Ectodermal cell (in vitro differentiated cells): ENCODE measurements at regions not wholly inside any gene's neighbourhood (a gene's known extent, or its start where the extent isn't known, plus 50 kb on each side); places are given as distances from the start of the nearest gene placed in this dataset.
"Not testable (repeated sequence)": the region's sequence is repeated elsewhere in the genome, so short reads cannot be mapped to it uniquely, and the experiment has no call there.

Experiments
- H3K27ac ChIP-seq: 2 replicates; pipeline ENCODE4 v1.7.0; 2013; ENCODE audit warnings: mild to moderate bottlenecking, low read depth, low read length; ENCODE audit not compliant: insufficient read depth, poor library complexity, severe bottlenecking
- H3K27me3 ChIP-seq: 2 replicates; pipeline ENCODE4 v1.7.0; 2013; ENCODE audit warnings: mild to moderate bottlenecking, low read length; ENCODE audit not compliant: insufficient read depth, control insufficient read depth, poor library complexity, severe bottlenecking
- H3K36me3 ChIP-seq: one replicate; pipeline ENCODE4 v1.7.0; 2013; ENCODE audit warnings: low read length; ENCODE audit not compliant: control insufficient read depth, insufficient read depth
- H3K4me1 ChIP-seq: one replicate; pipeline ENCODE4 v1.7.0; 2013; ENCODE audit warnings: low read length; ENCODE audit not compliant: control insufficient read depth, insufficient read depth
- H3K4me3 ChIP-seq: 2 replicates; pipeline ENCODE4 v1.7.0; 2013; ENCODE audit warnings: low read depth, low read length, control low read depth; ENCODE audit not compliant: insufficient read depth
- H3K9me3 ChIP-seq: 2 replicates; pipeline ENCODE4 v1.7.0; 2013; ENCODE audit warnings: mild to moderate bottlenecking, low read length, moderate library complexity; ENCODE audit not compliant: control insufficient read depth
- WGBS, 2 experiments: methylation state at CpG; one replicate each; pipeline ENCODE4 v1.1.7; 2013; ENCODE audit warnings: missing lambda C conversion rate in 2 of 2; 5-methylcytosine and 5-hydroxymethylcytosine counted together

DNA sequence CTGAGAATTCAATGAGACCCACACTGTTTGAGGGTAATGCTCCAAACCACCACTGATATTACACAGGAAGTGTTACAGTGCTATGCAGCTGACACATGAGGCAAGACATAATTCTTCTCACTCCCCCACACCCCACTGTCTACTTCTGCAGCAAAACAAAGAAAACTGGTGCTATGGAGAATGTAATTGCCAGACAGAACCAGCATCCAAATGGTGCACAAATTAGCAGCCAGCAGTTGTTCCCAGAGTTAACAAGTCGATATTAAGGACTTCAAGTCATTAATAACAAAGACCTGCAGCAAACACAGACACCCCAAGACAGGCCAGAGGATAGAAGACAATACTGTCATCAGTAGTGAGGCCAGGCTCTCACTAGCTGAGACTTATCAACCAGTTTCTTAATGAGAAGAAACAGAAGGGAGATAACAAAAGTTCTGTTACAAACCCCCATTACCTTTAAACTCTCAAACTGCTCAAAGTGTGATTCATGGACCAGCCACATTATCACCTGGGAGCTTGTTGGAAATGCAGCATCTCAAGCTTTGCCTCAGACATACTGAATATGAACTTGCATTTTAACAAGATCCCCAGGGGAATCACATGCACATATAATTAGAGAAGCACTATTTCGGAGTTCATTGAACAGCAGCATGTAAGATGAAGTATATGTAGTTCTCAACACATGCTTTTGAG lies 58.7 kb upstream of the FNDC3B start:
- WGBS, 2 experiments: 79 to 95% methylated on average over 1 to 2 of the region's 2 CpGs
- Histone ChIP-seq H3K4me3 (no peak overlapping the region), H3K27ac (no peak overlapping the region), H3K27me3 (no peaks in the 10 kb centered on the region), H3K9me3 (no peaks in the 10 kb centered on the region), H3K4me1 (no peaks in the 10 kb centered on the region), H3K36me3 (no peaks in the 10 kb centered on the region)

DNA sequence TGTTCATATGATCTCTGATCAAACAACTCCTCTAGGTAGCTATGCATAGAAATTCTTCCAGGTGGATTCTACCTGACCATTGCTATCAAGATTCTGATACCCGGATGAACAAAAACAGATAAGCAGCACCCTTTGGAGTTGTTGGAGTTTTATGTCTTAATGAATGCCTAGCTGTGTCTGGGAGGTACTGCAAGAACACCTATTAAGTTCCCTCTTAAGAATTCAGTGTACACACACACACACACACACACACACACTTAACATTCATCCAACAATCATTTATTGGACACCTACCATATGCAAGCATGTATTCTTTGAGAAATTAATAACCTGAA lies 58.1 kb upstream of the FNDC3B start:
- 86 to 100% methylated on average over 1 of the region's 1 CpG for WGBS, 2 experiments
- Histone ChIP-seq H3K4me3 (no peak overlapping the region), H3K27me3 (no peaks in the 10 kb centered on the region), H3K4me1 (no peaks in the 10 kb centered on the region), H3K36me3 (no peaks in the 10 kb centered on the region), H3K9me3 (no peaks in the 10 kb centered on the region), H3K27ac (no peak overlapping the region)

DNA sequence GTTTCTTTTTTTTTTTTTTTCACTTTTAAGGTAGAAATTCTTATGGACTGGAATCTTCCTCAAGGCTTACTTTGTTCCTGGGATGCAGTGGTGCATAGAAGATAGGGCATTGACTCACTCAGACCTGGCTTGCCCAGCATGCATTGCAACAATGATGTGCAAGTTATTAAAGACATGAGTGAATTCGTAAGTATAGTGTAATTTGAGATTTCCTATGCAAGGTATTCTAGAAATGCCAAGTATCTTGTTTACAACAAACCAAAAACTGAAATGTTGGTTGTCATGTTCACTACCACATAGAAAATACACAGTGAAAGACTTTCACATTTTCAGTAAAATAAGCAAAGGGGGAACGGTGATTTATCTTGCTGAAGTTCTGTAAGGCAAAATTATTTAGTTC lies 56.5 kb upstream of the FNDC3B start:
- H3K27ac ChIP-seq: no peak overlapping the region
- H3K36me3 ChIP-seq: no peaks in the 10 kb centered on the region
- no peaks in the 10 kb centered on the region for H3K4me1 ChIP-seq
- no peaks in the 10 kb centered on the region for H3K9me3 ChIP-seq
- H3K27me3 ChIP-seq: no peaks in the 10 kb centered on the region
- H3K4me3 ChIP-seq: no peak overlapping the region
- WGBS, 2 experiments: 89 to 90% methylated on average over 2 of the region's 2 CpGs

DNA sequence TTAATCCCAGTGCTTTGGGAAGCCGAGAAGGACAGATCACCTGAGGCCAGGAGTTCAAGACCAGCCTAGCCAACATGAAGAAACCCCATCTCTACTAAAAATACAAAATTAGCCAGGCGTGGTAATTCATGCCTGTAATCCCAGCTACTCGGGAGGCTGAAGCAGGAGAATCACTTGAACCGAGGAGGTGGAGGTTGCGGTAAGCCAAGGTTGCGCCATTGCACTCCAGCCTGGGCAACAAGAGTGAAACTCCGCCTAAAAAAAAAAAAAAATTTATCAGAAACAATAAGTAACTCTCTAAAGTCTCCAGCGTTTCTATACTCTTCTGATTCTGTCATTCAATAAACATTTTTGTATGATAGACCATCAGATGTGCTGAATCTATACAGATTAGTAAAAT lies 55.7 kb upstream of the FNDC3B start:
- H3K27me3 ChIP-seq, H3K36me3 ChIP-seq, H3K4me3 ChIP-seq, H3K4me1 ChIP-seq, H3K27ac ChIP-seq, H3K9me3 ChIP-seq: not testable (repeated sequence)
- 95 to 96% methylated on average over 8 of the region's 8 CpGs for WGBS, 2 experiments

DNA sequence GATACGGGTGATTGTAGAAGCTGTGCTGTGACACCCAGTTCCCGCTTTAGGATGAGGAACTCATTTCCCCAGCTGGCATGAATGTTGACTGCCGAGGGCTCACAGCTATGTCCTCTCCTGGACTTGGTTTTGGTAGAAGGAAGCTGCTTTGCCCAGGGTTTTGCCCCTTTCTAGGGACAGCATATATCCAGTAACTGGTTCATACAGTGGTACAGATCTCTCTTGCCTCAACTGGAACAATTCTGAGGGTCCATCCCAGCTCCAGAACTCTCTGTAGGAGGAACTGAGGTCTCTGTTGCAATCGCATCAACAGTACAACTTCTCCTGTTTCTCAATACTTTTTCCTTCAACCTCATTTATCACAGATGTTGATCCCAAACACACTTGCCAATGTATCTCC lies 54.5 kb upstream of the FNDC3B start:
- Histone ChIP-seq H3K4me3 (no peak overlapping the region), H3K36me3 (no peaks in the 10 kb centered on the region), H3K9me3 (no peaks in the 10 kb centered on the region), H3K27ac (no peak overlapping the region), H3K4me1 (no peaks in the 10 kb centered on the region), H3K27me3 (no peaks in the 10 kb centered on the region)
- 93 to 95% methylated on average over 4 of the region's 4 CpGs for WGBS, 2 experiments

DNA sequence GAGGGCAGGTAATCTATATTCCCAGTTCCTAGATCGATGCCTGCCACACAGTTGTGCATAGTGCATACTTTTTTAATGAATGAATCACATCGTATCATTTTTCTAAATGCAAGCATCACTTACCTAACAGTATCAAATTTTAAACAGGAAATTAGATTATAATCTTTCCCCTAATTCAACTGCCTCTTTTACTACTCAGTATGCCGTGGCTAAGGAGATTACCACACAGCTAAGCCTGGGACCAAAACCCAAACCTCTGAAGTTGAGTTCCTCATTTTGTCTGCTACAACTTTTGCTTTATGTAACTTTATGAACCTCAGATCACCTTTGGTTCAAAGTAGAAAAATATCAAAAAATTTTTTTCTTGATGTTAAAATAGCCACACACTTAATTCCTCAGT lies 53.2 kb upstream of the FNDC3B start:
- no peaks in the 10 kb centered on the region for H3K27me3 ChIP-seq
- 93 to 97% methylated on average over 3 of the region's 3 CpGs for WGBS, 2 experiments
- no peaks in the 10 kb centered on the region for H3K4me1 ChIP-seq
- H3K36me3 ChIP-seq: no peaks in the 10 kb centered on the region
- H3K9me3 ChIP-seq: no peaks in the 10 kb centered on the region
- H3K27ac ChIP-seq: no peak overlapping the region
- H3K4me3 ChIP-seq: no peak overlapping the region

DNA sequence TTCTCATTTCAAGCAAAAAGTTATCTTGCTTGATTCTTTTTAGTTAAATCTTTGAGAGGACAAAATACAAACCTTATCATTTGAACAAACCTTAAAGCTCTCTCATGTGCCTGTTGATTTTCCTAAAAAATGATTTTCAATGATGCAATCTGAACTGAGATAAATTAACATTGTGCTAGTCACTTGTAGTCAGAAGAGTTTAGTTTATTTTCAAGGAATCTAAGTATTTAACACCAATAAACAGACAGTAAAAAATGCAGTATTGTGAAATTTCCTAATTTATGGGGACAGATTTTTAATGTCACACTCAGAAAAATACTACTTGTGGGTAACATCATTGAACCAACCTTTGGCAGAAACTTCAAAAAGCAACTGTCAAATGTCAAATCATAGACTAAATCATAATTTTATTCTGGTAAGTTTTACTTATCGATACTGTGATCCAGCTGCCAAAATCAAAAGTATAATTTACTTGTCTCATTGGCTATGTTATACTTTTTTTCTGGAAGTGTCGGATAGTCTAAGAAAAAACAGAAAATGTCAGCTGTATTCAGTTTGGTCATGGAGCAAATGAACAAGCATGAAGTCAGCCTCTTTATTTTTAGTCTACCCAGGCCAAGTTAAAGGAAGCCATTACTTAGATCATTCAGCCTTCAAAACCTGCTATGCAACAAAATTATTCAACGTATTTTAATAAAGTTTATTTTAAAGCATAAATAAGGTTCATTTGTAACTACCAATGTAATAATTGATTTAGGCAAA lies 52.4 kb upstream of the FNDC3B start:
- Histone ChIP-seq H3K4me3 (no peak overlapping the region), H3K36me3 (no peaks in the 10 kb centered on the region), H3K9me3 (no peaks in the 10 kb centered on the region), H3K27ac (no peak overlapping the region), H3K27me3 (no peaks in the 10 kb centered on the region), H3K4me1 (no peaks in the 10 kb centered on the region)
- 93 to 100% methylated on average over 2 of the region's 3 CpGs for WGBS, 2 experiments
